ENCODE measurements at regions not wholly inside any gene's neighbourhood (a gene's known extent, or its start where the extent isn't known, plus 50 kb on each side); places are given as distances from the start of the nearest gene placed in this dataset.
"Not testable (repeated sequence)": the region's sequence is repeated elsewhere in the genome, so short reads cannot be mapped to it uniquely, and the experiment has no call there.

DNA sequence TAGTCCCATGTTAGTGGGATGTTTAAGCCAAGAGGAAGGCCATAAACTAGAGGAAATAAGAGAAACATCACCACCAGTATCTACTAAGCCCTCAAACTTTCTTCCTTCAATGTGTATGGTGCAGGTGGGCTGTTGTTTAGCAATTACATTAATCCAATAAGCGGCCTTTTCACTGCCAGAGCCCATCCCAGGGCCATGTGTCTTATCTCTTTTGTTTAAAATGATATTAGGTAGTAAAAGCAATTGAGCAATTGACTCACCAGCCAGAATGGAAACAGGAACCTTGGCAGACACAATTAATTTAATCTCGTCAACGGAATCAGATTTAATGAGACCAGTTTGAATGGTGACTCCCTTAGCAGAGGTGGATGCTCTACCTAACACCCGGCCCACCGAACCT, 1503.5 kb downstream of the UQCRFS1 start:
- Histone ChIP-seq H3K27ac (ENCODE audit: low read length) (no peak overlapping the region), H3K4me3 (ENCODE audit: low read length) (no peak overlapping the region), H3K27me3 (ENCODE audit: control insufficient read depth, insufficient read depth, low read length) (no peaks in the 10 kb centered on the region), H3K36me3 (ENCODE audit: control insufficient read depth, insufficient read depth, low read length) (no peaks in the 10 kb centered on the region), H3K9me3 (ENCODE audit: control insufficient read depth, insufficient read depth, low read length) (peaks cover 6% of the 10 kb centered on the region), H3K4me1 (ENCODE audit: control insufficient read depth, insufficient read depth, low read length) (no peaks in the 10 kb centered on the region)
- no CpG with 5 or more reads among the region's 5 CpGs for WGBS (ENCODE audit: insufficient coverage, insufficient read length)
- no peak for DNase-seq (ENCODE audit: low read depth, low spot score)

DNA sequence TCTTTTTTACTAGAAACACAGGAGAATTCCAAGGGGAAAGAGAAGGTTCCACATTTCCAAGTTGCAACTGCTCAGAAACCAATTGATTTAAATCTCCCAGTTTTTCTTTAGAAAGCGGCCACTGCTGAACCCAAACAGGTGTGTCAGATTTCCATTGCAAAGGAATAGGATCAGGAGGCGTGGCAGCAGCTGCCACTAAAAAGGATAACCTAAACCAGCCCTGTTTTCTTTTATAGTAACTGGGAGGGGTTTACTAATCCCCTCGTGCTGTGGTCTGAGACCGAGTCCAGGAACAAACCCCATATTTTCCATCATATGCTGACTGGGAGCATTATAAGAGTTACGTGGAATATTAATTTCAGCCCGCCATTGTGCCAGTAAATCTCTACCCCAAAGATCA, 1504.0 kb downstream of the UQCRFS1 start:
- not testable (repeated sequence) for H3K27me3 ChIP-seq (ENCODE audit: control insufficient read depth, insufficient read depth, low read length); H3K4me3 ChIP-seq (ENCODE audit: low read length); H3K27ac ChIP-seq (ENCODE audit: low read length); H3K4me1 ChIP-seq (ENCODE audit: control insufficient read depth, insufficient read depth, low read length); DNase-seq (ENCODE audit: low read depth, low spot score); H3K36me3 ChIP-seq (ENCODE audit: control insufficient read depth, insufficient read depth, low read length); H3K9me3 ChIP-seq (ENCODE audit: control insufficient read depth, insufficient read depth, low read length)
- WGBS (ENCODE audit: insufficient coverage, insufficient read length) = no CpG with 5 or more reads among the region's 6 CpGs

- H3K4me1 ChIP-seq (ENCODE audit: control insufficient read depth, insufficient read depth, low read length); H3K9me3 ChIP-seq (ENCODE audit: control insufficient read depth, insufficient read depth, low read length); H3K27ac ChIP-seq (ENCODE audit: low read length); H3K36me3 ChIP-seq (ENCODE audit: control insufficient read depth, insufficient read depth, low read length); H3K27me3 ChIP-seq (ENCODE audit: control insufficient read depth, insufficient read depth, low read length); H3K4me3 ChIP-seq (ENCODE audit: low read length); DNase-seq (ENCODE audit: low read depth, low spot score): not testable (repeated sequence)
- no CpG with 5 or more reads among the region's 3 CpGs for WGBS (ENCODE audit: insufficient coverage, insufficient read length)
Observed at GRCh38 chr19:27707026-27707425, 1505.9 kb downstream of the UQCRFS1 start.

- Histone ChIP-seq H3K4me1 (ENCODE audit: control insufficient read depth, insufficient read depth, low read length) (no peaks in the 10 kb centered on the region), H3K36me3 (ENCODE audit: control insufficient read depth, insufficient read depth, low read length) (no peaks in the 10 kb centered on the region), H3K4me3 (ENCODE audit: low read length) (no peak overlapping the region), H3K9me3 (ENCODE audit: control insufficient read depth, insufficient read depth, low read length) (peaks cover 2% of the 10 kb centered on the region), H3K27me3 (ENCODE audit: control insufficient read depth, insufficient read depth, low read length) (no peaks in the 10 kb centered on the region), H3K27ac (ENCODE audit: low read length) (no peak overlapping the region)
- no CpG with 5 or more reads among the region's 6 CpGs for WGBS (ENCODE audit: insufficient coverage, insufficient read length)
- no peak for DNase-seq (ENCODE audit: low read depth, low spot score)
Observed at GRCh38 chr19:27705896-27706295, 1507.1 kb downstream of the UQCRFS1 start.

DNA sequence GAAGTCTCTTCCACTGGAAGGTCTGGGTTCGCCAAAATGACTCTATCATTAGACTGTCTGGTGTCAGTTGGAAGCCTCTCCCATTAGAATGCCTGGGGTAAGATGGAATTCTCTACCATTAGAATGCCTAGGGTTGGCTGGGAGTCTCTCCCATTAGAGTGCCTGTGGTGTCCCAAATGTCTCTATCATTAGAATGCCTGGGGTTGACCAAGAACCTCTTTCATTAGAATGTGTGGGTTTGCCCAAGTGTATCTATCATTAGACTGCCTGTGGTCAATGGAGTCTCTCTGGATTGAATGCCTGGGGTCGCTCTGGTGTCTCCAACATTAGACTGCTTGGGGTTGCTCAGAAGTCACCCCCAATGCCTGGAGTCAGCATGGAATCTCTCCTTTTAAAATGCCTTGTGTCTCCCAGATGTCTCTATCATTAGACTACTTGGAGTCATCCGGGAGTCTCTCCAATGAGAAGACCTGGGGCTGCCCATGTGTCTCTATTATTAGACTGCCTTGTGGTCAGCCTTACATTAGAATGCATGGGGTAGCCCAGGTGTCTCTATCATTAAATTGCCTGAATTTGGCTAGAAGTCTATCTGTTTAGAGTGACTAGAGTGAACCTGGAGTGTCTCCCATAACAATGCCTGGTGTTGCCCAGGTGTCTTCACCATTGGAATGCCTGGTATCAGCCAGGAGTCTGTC, 1518.4 kb downstream of the UQCRFS1 start:
- no CpG with 5 or more reads among the region's 3 CpGs for WGBS (ENCODE audit: insufficient coverage, insufficient read length)
- Histone ChIP-seq H3K4me1 (ENCODE audit: control insufficient read depth, insufficient read depth, low read length) (no peaks in the 10 kb centered on the region), H3K9me3 (ENCODE audit: control insufficient read depth, insufficient read depth, low read length) (peaks cover 9% of the 10 kb centered on the region), H3K4me3 (ENCODE audit: low read length) (no peak overlapping the region), H3K27ac (ENCODE audit: low read length) (no peak overlapping the region), H3K27me3 (ENCODE audit: control insufficient read depth, insufficient read depth, low read length) (no peaks in the 10 kb centered on the region), H3K36me3 (ENCODE audit: control insufficient read depth, insufficient read depth, low read length) (no peaks in the 10 kb centered on the region)
- DNase-seq (ENCODE audit: low read depth, low spot score) = no peak

GRCh38 chr19:27691991-27692390, 1521.0 kb downstream of the UQCRFS1 start:
- no peak for DNase-seq (ENCODE audit: low read depth, low spot score)
- Histone ChIP-seq H3K27me3 (ENCODE audit: control insufficient read depth, insufficient read depth, low read length) (no peaks in the 10 kb centered on the region), H3K27ac (ENCODE audit: low read length) (no peak overlapping the region), H3K4me1 (ENCODE audit: control insufficient read depth, insufficient read depth, low read length) (no peaks in the 10 kb centered on the region), H3K4me3 (ENCODE audit: low read length) (no peak overlapping the region), H3K9me3 (ENCODE audit: control insufficient read depth, insufficient read depth, low read length) (peaks cover 9% of the 10 kb centered on the region), H3K36me3 (ENCODE audit: control insufficient read depth, insufficient read depth, low read length) (no peaks in the 10 kb centered on the region)
- WGBS (ENCODE audit: insufficient coverage, insufficient read length) = no CpG with 5 or more reads among the region's 4 CpGs

DNA sequence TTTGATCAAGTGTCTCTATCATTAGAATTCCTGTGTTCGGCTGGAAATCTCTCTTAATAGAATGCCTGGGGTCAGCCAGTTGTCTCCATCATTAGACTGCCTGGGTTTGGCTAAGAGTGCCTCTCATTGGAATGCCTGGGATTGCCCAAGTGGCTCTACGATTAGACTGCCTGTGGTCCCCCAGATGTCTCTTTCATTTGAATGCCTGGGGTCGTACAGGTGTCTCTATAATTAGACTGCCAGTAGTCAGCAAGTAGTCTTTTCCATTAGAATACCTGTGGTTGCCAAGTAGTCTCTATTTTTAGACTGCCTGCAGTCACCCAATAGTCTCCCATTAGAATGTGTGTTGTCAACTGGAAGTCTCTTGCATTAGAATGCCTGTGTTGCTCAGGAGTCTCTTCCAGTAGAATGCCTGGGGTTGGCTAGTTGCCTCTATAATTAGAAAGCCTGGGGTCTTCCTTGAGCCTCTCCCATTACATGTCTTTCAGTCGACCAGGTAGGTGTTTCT, 1523.2 kb downstream of the UQCRFS1 start:
- no CpG with 5 or more reads among the region's 4 CpGs for WGBS (ENCODE audit: insufficient coverage, insufficient read length)
- DNase-seq (ENCODE audit: low read depth, low spot score) = no peak
- peaks cover 8% of the 10 kb centered on the region for H3K9me3 ChIP-seq (ENCODE audit: control insufficient read depth, insufficient read depth, low read length)
- no peaks in the 10 kb centered on the region for H3K27me3 ChIP-seq (ENCODE audit: control insufficient read depth, insufficient read depth, low read length)
- H3K36me3 ChIP-seq (ENCODE audit: control insufficient read depth, insufficient read depth, low read length) = no peaks in the 10 kb centered on the region
- no peak overlapping the region for H3K27ac ChIP-seq (ENCODE audit: low read length)
- no peaks in the 10 kb centered on the region for H3K4me1 ChIP-seq (ENCODE audit: control insufficient read depth, insufficient read depth, low read length)
- no peak overlapping the region for H3K4me3 ChIP-seq (ENCODE audit: low read length)

DNA sequence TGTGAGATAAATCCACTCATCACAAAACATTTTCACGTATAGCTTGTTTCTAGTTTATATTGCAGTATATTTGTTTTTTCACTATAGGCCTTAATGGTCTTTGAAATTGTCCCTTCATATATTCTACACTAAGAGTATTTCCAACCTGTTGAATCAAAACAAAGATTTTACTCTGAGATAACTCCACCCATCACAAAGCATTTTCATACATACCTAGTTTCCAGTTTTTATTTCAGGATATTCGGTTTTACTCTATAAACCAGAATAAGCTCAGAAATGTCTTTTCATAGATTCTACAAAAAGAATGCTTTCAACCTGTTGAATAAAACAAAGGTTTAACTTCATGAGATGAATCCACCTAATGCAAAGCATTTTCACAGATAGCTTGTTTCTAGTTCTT, 1528.7 kb downstream of the UQCRFS1 start:
- H3K4me1 ChIP-seq (ENCODE audit: control insufficient read depth, insufficient read depth, low read length) = no peaks in the 10 kb centered on the region
- H3K4me3 ChIP-seq (ENCODE audit: low read length) = no peak overlapping the region
- peaks cover 6% of the 10 kb centered on the region for H3K9me3 ChIP-seq (ENCODE audit: control insufficient read depth, insufficient read depth, low read length)
- no peaks in the 10 kb centered on the region for H3K27me3 ChIP-seq (ENCODE audit: control insufficient read depth, insufficient read depth, low read length)
- no peak overlapping the region for H3K27ac ChIP-seq (ENCODE audit: low read length)
- no CpG with 5 or more reads among the region's 2 CpGs for WGBS (ENCODE audit: insufficient coverage, insufficient read length)
- H3K36me3 ChIP-seq (ENCODE audit: control insufficient read depth, insufficient read depth, low read length) = no peaks in the 10 kb centered on the region
- no peak for DNase-seq (ENCODE audit: low read depth, low spot score)

GRCh38 chr19:27681972-27682371, 1531.0 kb downstream of the UQCRFS1 start:
- Histone ChIP-seq H3K27me3 (ENCODE audit: control insufficient read depth, insufficient read depth, low read length) (no peaks in the 10 kb centered on the region), H3K9me3 (ENCODE audit: control insufficient read depth, insufficient read depth, low read length) (peaks cover 6% of the 10 kb centered on the region), H3K27ac (ENCODE audit: low read length) (no peak overlapping the region), H3K4me1 (ENCODE audit: control insufficient read depth, insufficient read depth, low read length) (no peaks in the 10 kb centered on the region), H3K4me3 (ENCODE audit: low read length) (no peak overlapping the region), H3K36me3 (ENCODE audit: control insufficient read depth, insufficient read depth, low read length) (no peaks in the 10 kb centered on the region)
- WGBS (ENCODE audit: insufficient coverage, insufficient read length) = no CpG with 5 or more reads among the region's 3 CpGs
- DNase-seq (ENCODE audit: low read depth, low spot score) = no peak

GRCh38 chr19:27679905-27680304, 1533.0 kb downstream of the UQCRFS1 start:
- no peak for DNase-seq (ENCODE audit: low read depth, low spot score)
- H3K4me3 ChIP-seq (ENCODE audit: low read length) = no peak overlapping the region
- no peaks in the 10 kb centered on the region for H3K36me3 ChIP-seq (ENCODE audit: control insufficient read depth, insufficient read depth, low read length)
- H3K9me3 ChIP-seq (ENCODE audit: control insufficient read depth, insufficient read depth, low read length) = peaks cover 10% of the 10 kb centered on the region
- no CpG with 5 or more reads among the region's 7 CpGs for WGBS (ENCODE audit: insufficient coverage, insufficient read length)
- H3K4me1 ChIP-seq (ENCODE audit: control insufficient read depth, insufficient read depth, low read length) = no peaks in the 10 kb centered on the region
- no peak overlapping the region for H3K27ac ChIP-seq (ENCODE audit: low read length)
- H3K27me3 ChIP-seq (ENCODE audit: control insufficient read depth, insufficient read depth, low read length) = no peaks in the 10 kb centered on the region

GRCh38 chr19:27679399-27679798, 1533.6 kb downstream of the UQCRFS1 start:
- WGBS (ENCODE audit: insufficient coverage, insufficient read length) = no CpG with 5 or more reads among the region's 8 CpGs

More at GRCh38 chr19:27679399-27679798, 1533.6 kb downstream of the UQCRFS1 start:
- peaks cover 12% of the 10 kb centered on the region for H3K9me3 ChIP-seq (ENCODE audit: control insufficient read depth, insufficient read depth, low read length)
- H3K36me3 ChIP-seq (ENCODE audit: control insufficient read depth, insufficient read depth, low read length) = no peaks in the 10 kb centered on the region
- H3K27me3 ChIP-seq (ENCODE audit: control insufficient read depth, insufficient read depth, low read length) = no peaks in the 10 kb centered on the region
- H3K4me1 ChIP-seq (ENCODE audit: control insufficient read depth, insufficient read depth, low read length) = no peaks in the 10 kb centered on the region
- no peak overlapping the region for H3K4me3 ChIP-seq (ENCODE audit: low read length)
- H3K27ac ChIP-seq (ENCODE audit: low read length) = no peak overlapping the region
- DNase-seq (ENCODE audit: low read depth, low spot score) = no peak

Data from iPS DF 6.9 (cell line).